Calu3 (cell line): ENCODE measurements at regions not wholly inside any gene's neighbourhood (a gene's known extent, or its start where the extent isn't known, plus 50 kb on each side); places are given as distances from the start of the nearest gene placed in this dataset.

Source experiments
- BruUV-seq: library from RNA; stranded (reverse); fragments of 400-500 nt; replicated peaks from 2 replicates; lab custom pipeline; 2021; lab: Mats Ljungman, UMichigan
- CTCF ChIA-PET: fragments of 300-600 bp; sonication (Branson Sonifier 250); formaldehyde crosslinking; loops from one replicate; lab custom pipeline; 2022; ENCODE audit warnings: antibody characterized with exemption; lab: Charles Lee
- DNase-seq: peaks from one replicate; pipeline ENCODE4 v3.0.0; 2022
- H3K27ac Mint-ChIP-seq: one replicate; pipeline ENCODE4 v1.8.0; 2022; ENCODE audit warnings: mixed read lengths; ENCODE audit not compliant: unreplicated experiment
- H3K27me3 Mint-ChIP-seq: one replicate; pipeline ENCODE4 v1.8.0; 2022; ENCODE audit warnings: mixed read lengths; ENCODE audit not compliant: unreplicated experiment
- H3K36me3 Mint-ChIP-seq: one replicate; pipeline ENCODE4 v1.8.0; 2022; ENCODE audit warnings: mild to moderate bottlenecking, moderate library complexity, mixed read lengths; ENCODE audit not compliant: insufficient read depth, unreplicated experiment
- H3K4me1 Mint-ChIP-seq: one replicate; pipeline ENCODE4 v1.8.0; 2022; ENCODE audit warnings: mild to moderate bottlenecking, low read depth, mixed read lengths; ENCODE audit not compliant: unreplicated experiment
- H3K4me3 Mint-ChIP-seq: one replicate; pipeline ENCODE4 v1.8.0; 2022; ENCODE audit warnings: mild to moderate bottlenecking, low read depth, moderate library complexity, mixed read lengths; ENCODE audit not compliant: unreplicated experiment
- H3K9me3 Mint-ChIP-seq: one replicate; pipeline ENCODE4 v1.8.0; 2022; ENCODE audit warnings: low read depth, mixed read lengths; ENCODE audit not compliant: unreplicated experiment
- CTCF ChIP-seq: fragments of 200-600 bp; IDR thresholded peaks from one replicate; pipeline ENCODE4 v1.8.0; 2022; ENCODE audit warnings: antibody characterized with exemption; ENCODE audit not compliant: unreplicated experiment
- intact Hi-C: fragments of 100-400 bp; cut with micrococcal nuclease; formaldehyde crosslinking; loops from one replicate; pipeline ENCODE4 v1.10.0; 2022; ENCODE audit not compliant: unreplicated experiment

GRCh38 chr13:106143930-106144709, 391.3 kb downstream of the EFNB2 start:
- H3K27me3 Mint-ChIP-seq, result no peaks in the 10 kb centered on the region
- H3K9me3 Mint-ChIP-seq, result no peaks in the 10 kb centered on the region
- intact Hi-C loops, result loop anchor here (5.0 kb wide), 1 partner anchor 42 kb away; no protein-coding TSS in a partner anchor
- no peak for TF ChIP-seq CTCF
- peak overlapping the region; percentile 52 for H3K27ac Mint-ChIP-seq
- no peak overlapping the region for H3K4me3 Mint-ChIP-seq
- no TSS peak for BruUV-seq
- peaks cover 14% of the 10 kb centered on the region for H3K4me1 Mint-ChIP-seq
- H3K36me3 Mint-ChIP-seq, result peaks cover 5% of the 10 kb centered on the region
- peak; percentile 14 for DNase-seq
- CTCF ChIA-PET, result no interaction called here

GRCh38 chr13:106143392-106143791, 392.1 kb downstream of the EFNB2 start:
- H3K4me1 Mint-ChIP-seq, result peaks cover 14% of the 10 kb centered on the region
- no peak overlapping the region for H3K27ac Mint-ChIP-seq
- no peak overlapping the region for H3K4me3 Mint-ChIP-seq
- DNase-seq, result no peak
- no TSS peak for BruUV-seq
- no peak for TF ChIP-seq CTCF
- peaks cover 5% of the 10 kb centered on the region for H3K36me3 Mint-ChIP-seq
- CTCF ChIA-PET, result interaction anchor here (0.7 kb wide), 1 partner anchor 13 kb away, joined by 6 read pairs; no protein-coding TSS in a partner anchor
- intact Hi-C loops, result loop anchor here (5.0 kb wide), 1 partner anchor 41 kb away; no protein-coding TSS in a partner anchor
- H3K9me3 Mint-ChIP-seq, result no peaks in the 10 kb centered on the region
- H3K27me3 Mint-ChIP-seq, result no peaks in the 10 kb centered on the region

- Mint-ChIP-seq H3K4me1 (peaks cover 2% of the 10 kb centered on the region), H3K27ac (no peak overlapping the region), H3K4me3 (no peak overlapping the region), H3K9me3 (no peaks in the 10 kb centered on the region), H3K36me3 (peaks cover 5% of the 10 kb centered on the region), H3K27me3 (no peaks in the 10 kb centered on the region)
- DNase-seq, result no peak
- TF ChIP-seq CTCF, result no peak
- intact Hi-C loops, result loop anchor here (5.0 kb wide), 1 partner anchor 38 kb away; no protein-coding TSS in a partner anchor
- CTCF ChIA-PET, result no interaction called here
- no TSS peak for BruUV-seq
Measured at GRCh38 chr13:106140476-106140875, 395.0 kb downstream of the EFNB2 start.

- no peak overlapping the region for H3K27ac Mint-ChIP-seq
- H3K4me3 Mint-ChIP-seq, result no peak overlapping the region
- no peaks in the 10 kb centered on the region for H3K9me3 Mint-ChIP-seq
- TF ChIP-seq CTCF, result no peak
- CTCF ChIA-PET, result no interaction called here
- DNase-seq, result no peak
- H3K36me3 Mint-ChIP-seq, result peaks cover 5% of the 10 kb centered on the region
- H3K4me1 Mint-ChIP-seq, result no peaks in the 10 kb centered on the region
- H3K27me3 Mint-ChIP-seq, result no peaks in the 10 kb centered on the region
- no TSS peak for BruUV-seq
- intact Hi-C loops, result loop anchor here (5.0 kb wide), 1 partner anchor 38 kb away; no protein-coding TSS in a partner anchor
Measured at GRCh38 chr13:106139942-106140341, 395.5 kb downstream of the EFNB2 start.
